ENCODE measurements at regions not wholly inside any gene's neighbourhood (a gene's known extent, or its start where the extent isn't known, plus 50 kb on each side); places are given as distances from the start of the nearest gene placed in this dataset.

DNA sequence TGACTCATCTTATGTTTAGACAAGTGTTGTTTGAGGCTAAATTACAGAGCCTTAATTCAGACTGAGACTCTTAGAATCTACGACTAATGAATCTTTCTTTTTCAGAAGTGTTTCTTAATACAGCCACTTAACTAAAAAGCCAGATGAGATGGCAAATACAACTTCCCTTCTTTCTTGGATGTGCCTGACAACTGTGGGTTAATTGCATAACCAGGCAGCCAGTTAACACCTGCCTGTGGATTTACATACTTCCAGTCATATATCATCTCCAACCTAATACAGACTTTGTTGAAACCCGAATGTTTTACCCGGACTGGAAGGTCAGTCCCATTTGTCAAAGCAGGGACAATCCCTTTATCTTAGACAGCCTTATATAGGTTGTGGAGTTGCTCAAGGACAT is 297.6 kb downstream of the VPS13C start:
- Histone ChIP-seq H3K27me3 (ENCODE audit: control insufficient read depth in 1 of 2, insufficient read depth in 2 of 2, low read length in 2 of 2) (peaks cover 0 to under 1% of the 10 kb centered on the region in 2 donors), H3K9ac (ENCODE audit: low read length in 2 of 2) (no peak overlapping the region), H3K4me1 (ENCODE audit: control insufficient read depth, insufficient read depth, low read length) (no peaks in the 10 kb centered on the region)

DNA sequence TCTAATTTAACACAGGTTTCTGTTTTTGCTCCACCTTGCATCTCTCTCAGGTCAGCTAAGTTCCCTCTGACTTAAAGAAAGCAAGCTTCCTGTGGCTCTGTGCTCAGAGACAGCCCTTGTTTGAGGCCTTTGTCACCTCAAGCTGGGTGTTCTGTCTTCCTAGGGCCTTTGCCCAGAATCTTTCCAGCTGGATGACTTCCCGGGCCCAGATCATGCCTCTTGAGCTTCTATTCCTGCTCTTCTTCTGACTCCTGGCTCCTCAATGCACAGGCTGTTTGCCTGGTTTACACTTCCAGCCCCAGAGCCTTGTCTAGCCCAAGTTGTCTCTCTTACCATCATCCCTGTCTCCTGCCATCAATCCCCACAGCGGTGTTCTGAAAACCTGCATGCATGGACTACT is 300.6 kb downstream of the VPS13C start:
- Histone ChIP-seq H3K27ac (ENCODE audit: low read length) (no peak overlapping the region), H3K36me3 (ENCODE audit: control insufficient read depth in 2 of 2, insufficient read depth in 2 of 2, low read length in 2 of 2) (no peaks in the 10 kb centered on the region), H3K4me3 (ENCODE audit: low read length in 2 of 2) (no peak overlapping the region)

More for the DNA sequence above, 297.6 kb downstream of the VPS13C start:
- Histone ChIP-seq H3K36me3 (ENCODE audit: control insufficient read depth in 2 of 2, insufficient read depth in 2 of 2, low read length in 2 of 2) (no peaks in the 10 kb centered on the region), H3K4me3 (ENCODE audit: low read length in 2 of 2) (no peak overlapping the region), H3K27ac (ENCODE audit: low read length) (no peak overlapping the region), H3K9me3 (ENCODE audit: control insufficient read depth in 2 of 2, low read length in 2 of 2) (no peaks in the 10 kb centered on the region)

GRCh38 chr15:61756071-61756820 is 304.0 kb downstream of the VPS13C start:
- Histone ChIP-seq H3K36me3 (ENCODE audit: control insufficient read depth in 2 of 2, insufficient read depth in 2 of 2, low read length in 2 of 2) (no peaks in the 10 kb centered on the region), H3K27ac (ENCODE audit: low read length) (no peak overlapping the region), H3K4me3 (ENCODE audit: low read length in 2 of 2) (no peak overlapping the region), H3K27me3 (ENCODE audit: control insufficient read depth in 1 of 2, insufficient read depth in 2 of 2, low read length in 2 of 2) (no peaks in the 10 kb centered on the region), H3K9ac (ENCODE audit: low read length in 2 of 2) (no peak overlapping the region), H3K4me1 (ENCODE audit: control insufficient read depth, insufficient read depth, low read length) (no peaks in the 10 kb centered on the region), H3K9me3 (ENCODE audit: control insufficient read depth in 2 of 2, low read length in 2 of 2) (no peaks in the 10 kb centered on the region)

More for the DNA sequence above, 300.6 kb downstream of the VPS13C start:
- Histone ChIP-seq H3K9ac (ENCODE audit: low read length in 2 of 2) (no peak overlapping the region), H3K4me1 (ENCODE audit: control insufficient read depth, insufficient read depth, low read length) (no peaks in the 10 kb centered on the region), H3K9me3 (ENCODE audit: control insufficient read depth in 2 of 2, low read length in 2 of 2) (no peaks in the 10 kb centered on the region), H3K27me3 (ENCODE audit: control insufficient read depth in 1 of 2, insufficient read depth in 2 of 2, low read length in 2 of 2) (no peaks in the 10 kb centered on the region)

GRCh38 chr15:61755467-61755866 is 304.8 kb downstream of the VPS13C start:
- no peaks in the 10 kb centered on the region for H3K9me3 ChIP-seq (ENCODE audit: control insufficient read depth in 2 of 2, low read length in 2 of 2)
- no peaks in the 10 kb centered on the region for H3K4me1 ChIP-seq (ENCODE audit: control insufficient read depth, insufficient read depth, low read length)
- H3K4me3 ChIP-seq (ENCODE audit: low read length in 2 of 2), result no peak overlapping the region
- no peak overlapping the region for H3K9ac ChIP-seq (ENCODE audit: low read length in 2 of 2)
- no peaks in the 10 kb centered on the region for H3K27me3 ChIP-seq (ENCODE audit: control insufficient read depth in 1 of 2, insufficient read depth in 2 of 2, low read length in 2 of 2)
- no peak overlapping the region for H3K27ac ChIP-seq (ENCODE audit: low read length)
- H3K36me3 ChIP-seq (ENCODE audit: control insufficient read depth in 2 of 2, insufficient read depth in 2 of 2, low read length in 2 of 2), result no peaks in the 10 kb centered on the region

GRCh38 chr15:61753018-61753710 is 307.1 kb downstream of the VPS13C start:
- Histone ChIP-seq H3K4me1 (ENCODE audit: control insufficient read depth, insufficient read depth, low read length) (no peaks in the 10 kb centered on the region), H3K27me3 (ENCODE audit: control insufficient read depth in 1 of 2, insufficient read depth in 2 of 2, low read length in 2 of 2) (no peaks in the 10 kb centered on the region), H3K9ac (ENCODE audit: low read length in 2 of 2) (no peak overlapping the region), H3K4me3 (ENCODE audit: low read length in 2 of 2) (no peak overlapping the region), H3K27ac (ENCODE audit: low read length) (no peak overlapping the region), H3K36me3 (ENCODE audit: control insufficient read depth in 2 of 2, insufficient read depth in 2 of 2, low read length in 2 of 2) (no peaks in the 10 kb centered on the region), H3K9me3 (ENCODE audit: control insufficient read depth in 2 of 2, low read length in 2 of 2) (no peaks in the 10 kb centered on the region)

DNA sequence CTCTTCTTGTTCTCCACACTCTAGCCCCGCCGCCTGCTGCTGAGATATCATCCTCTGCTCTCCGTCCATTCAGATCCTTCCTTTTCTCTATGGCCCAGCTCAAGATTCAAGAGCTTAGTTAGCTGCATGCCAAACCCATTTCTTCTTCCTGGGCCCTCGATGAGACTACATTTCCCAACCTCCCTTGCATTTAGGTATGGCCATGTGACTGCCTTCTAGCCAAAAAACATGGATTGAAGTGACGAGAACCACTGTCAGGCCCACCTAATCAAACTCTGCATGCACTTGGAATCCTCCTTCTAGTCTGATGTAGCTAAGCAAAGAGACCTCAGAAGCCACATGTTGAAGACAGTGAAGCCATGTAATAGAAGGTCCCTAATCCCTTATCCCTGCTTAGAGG is 308.2 kb downstream of the VPS13C start:
- no peaks in the 10 kb centered on the region for H3K36me3 ChIP-seq (ENCODE audit: control insufficient read depth in 2 of 2, insufficient read depth in 2 of 2, low read length in 2 of 2)
- no peaks in the 10 kb centered on the region for H3K9me3 ChIP-seq (ENCODE audit: control insufficient read depth in 2 of 2, low read length in 2 of 2)
- no peak overlapping the region for H3K4me3 ChIP-seq (ENCODE audit: low read length in 2 of 2)
- H3K4me1 ChIP-seq (ENCODE audit: control insufficient read depth, insufficient read depth, low read length), result no peaks in the 10 kb centered on the region
- H3K27me3 ChIP-seq (ENCODE audit: control insufficient read depth in 1 of 2, insufficient read depth in 2 of 2, low read length in 2 of 2), result no peaks in the 10 kb centered on the region
- no peak overlapping the region for H3K9ac ChIP-seq (ENCODE audit: low read length in 2 of 2)
- H3K27ac ChIP-seq (ENCODE audit: low read length), result no peak overlapping the region

- no peaks in the 10 kb centered on the region for H3K36me3 ChIP-seq (ENCODE audit: control insufficient read depth in 2 of 2, insufficient read depth in 2 of 2, low read length in 2 of 2)
- H3K4me1 ChIP-seq (ENCODE audit: control insufficient read depth, insufficient read depth, low read length), result no peaks in the 10 kb centered on the region
- no peaks in the 10 kb centered on the region for H3K9me3 ChIP-seq (ENCODE audit: control insufficient read depth in 2 of 2, low read length in 2 of 2)
- no peak overlapping the region for H3K4me3 ChIP-seq (ENCODE audit: low read length in 2 of 2)
- H3K9ac ChIP-seq (ENCODE audit: low read length in 2 of 2), result no peak overlapping the region
- no peaks in the 10 kb centered on the region for H3K27me3 ChIP-seq (ENCODE audit: control insufficient read depth in 1 of 2, insufficient read depth in 2 of 2, low read length in 2 of 2)
- no peak overlapping the region for H3K27ac ChIP-seq (ENCODE audit: low read length)
These were observed 309.8 kb downstream of the VPS13C start for GRCh38 chr15:61750271-61751084.

DNA sequence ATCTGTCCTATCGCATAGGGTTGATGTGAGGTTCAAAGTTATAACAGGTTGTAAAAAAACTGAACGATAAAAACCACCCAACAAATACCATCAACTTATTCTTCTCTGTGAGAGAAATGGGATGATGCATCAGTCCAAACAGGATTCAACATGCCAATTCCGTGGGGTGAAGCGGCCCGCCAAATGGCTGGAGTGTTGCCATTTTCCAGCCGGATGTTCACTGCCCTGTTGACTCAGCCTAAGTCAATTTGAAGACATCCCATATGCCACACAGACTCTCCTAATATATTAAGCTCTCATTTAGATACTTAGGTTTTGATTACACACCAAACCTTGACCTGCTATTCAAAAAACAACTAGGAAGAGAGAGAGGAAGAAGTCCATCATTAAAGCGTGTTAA is 311.1 kb downstream of the VPS13C start:
- H3K36me3 ChIP-seq (ENCODE audit: control insufficient read depth in 2 of 2, insufficient read depth in 2 of 2, low read length in 2 of 2), result no peaks in the 10 kb centered on the region
- H3K4me3 ChIP-seq (ENCODE audit: low read length in 2 of 2), result no peak overlapping the region
- no peak overlapping the region for H3K9ac ChIP-seq (ENCODE audit: low read length in 2 of 2)
- no peaks in the 10 kb centered on the region for H3K4me1 ChIP-seq (ENCODE audit: control insufficient read depth, insufficient read depth, low read length)
- no peaks in the 10 kb centered on the region for H3K27me3 ChIP-seq (ENCODE audit: control insufficient read depth in 1 of 2, insufficient read depth in 2 of 2, low read length in 2 of 2)
- H3K9me3 ChIP-seq (ENCODE audit: control insufficient read depth in 2 of 2, low read length in 2 of 2), result no peaks in the 10 kb centered on the region
- no peak overlapping the region for H3K27ac ChIP-seq (ENCODE audit: low read length)

- Histone ChIP-seq H3K9ac (ENCODE audit: low read length in 2 of 2) (no peak overlapping the region), H3K36me3 (ENCODE audit: control insufficient read depth in 2 of 2, insufficient read depth in 2 of 2, low read length in 2 of 2) (no peaks in the 10 kb centered on the region), H3K4me3 (ENCODE audit: low read length in 2 of 2) (no peak overlapping the region), H3K27me3 (ENCODE audit: control insufficient read depth in 1 of 2, insufficient read depth in 2 of 2, low read length in 2 of 2) (no peaks in the 10 kb centered on the region), H3K4me1 (ENCODE audit: control insufficient read depth, insufficient read depth, low read length) (no peaks in the 10 kb centered on the region), H3K9me3 (ENCODE audit: control insufficient read depth in 2 of 2, low read length in 2 of 2) (no peaks in the 10 kb centered on the region), H3K27ac (ENCODE audit: low read length) (no peak overlapping the region)
These were observed 311.7 kb downstream of the VPS13C start for GRCh38 chr15:61748529-61748928.

GRCh38 chr15:61746589-61746988 is 313.7 kb downstream of the VPS13C start:
- no peaks in the 10 kb centered on the region for H3K36me3 ChIP-seq (ENCODE audit: control insufficient read depth in 2 of 2, insufficient read depth in 2 of 2, low read length in 2 of 2)
- H3K9ac ChIP-seq (ENCODE audit: low read length in 2 of 2), result no peak overlapping the region
- H3K9me3 ChIP-seq (ENCODE audit: control insufficient read depth in 2 of 2, low read length in 2 of 2), result no peaks in the 10 kb centered on the region
- H3K4me1 ChIP-seq (ENCODE audit: control insufficient read depth, insufficient read depth, low read length), result no peaks in the 10 kb centered on the region
- H3K27ac ChIP-seq (ENCODE audit: low read length), result no peak overlapping the region
- H3K4me3 ChIP-seq (ENCODE audit: low read length in 2 of 2), result no peak overlapping the region
- no peaks in the 10 kb centered on the region for H3K27me3 ChIP-seq (ENCODE audit: control insufficient read depth in 1 of 2, insufficient read depth in 2 of 2, low read length in 2 of 2)

Data from stomach smooth muscle (tissue), 2 donors.